NT2/D1 (cell line): ENCODE measurements at regions not wholly inside any gene's neighbourhood (a gene's known extent, or its start where the extent isn't known, plus 50 kb on each side); places are given as distances from the start of the nearest gene placed in this dataset.

Experiments
- SUZ12 ChIP-seq: IDR thresholded peaks from 2 replicates; pipeline ENCODE4 v1.6.1; 2011; ENCODE audit not compliant: insufficient read length, insufficient read depth; ENCODE audit errors: extremely low read depth
- YY1 ChIP-seq: IDR thresholded peaks from 2 replicates; pipeline ENCODE4 v1.6.1; 2011; ENCODE audit not compliant: insufficient read length, insufficient read depth

DNA sequence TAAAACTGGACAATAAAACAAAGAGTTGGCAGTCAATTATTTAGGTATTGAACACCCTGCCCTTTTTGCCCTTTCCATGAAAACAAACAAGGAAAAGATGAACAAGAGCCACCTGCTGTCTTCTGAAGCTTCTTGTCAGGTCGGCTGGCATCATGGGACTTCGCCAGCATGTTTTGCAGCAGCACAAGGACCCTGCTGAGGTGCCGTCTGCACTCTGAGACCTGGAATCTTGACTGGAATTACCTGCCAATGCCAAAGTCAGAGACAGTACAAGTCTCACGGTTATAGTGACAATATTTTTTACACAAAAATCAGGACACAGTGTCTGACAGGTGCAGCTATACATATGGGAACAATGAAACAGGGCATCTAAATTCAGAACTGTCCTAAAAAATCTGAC is 284.5 kb downstream of the GASK1B start:
- TF ChIP-seq YY1, result no peak
- TF ChIP-seq SUZ12, result no peak
